ENCODE measurements at regions not wholly inside any gene's neighbourhood (a gene's known extent, or its start where the extent isn't known, plus 50 kb on each side); places are given as distances from the start of the nearest gene placed in this dataset.

- DNase-seq (ENCODE audit: low spot score): no peak
These were observed 834.5 kb upstream of the NECTIN3 start for GRCh38 chr3:110236976-110237610.

GRCh38 chr3:110243081-110243480 is 828.5 kb upstream of the NECTIN3 start:
- DNase-seq (ENCODE audit: low spot score): no peak

GRCh38 chr3:110246796-110247376 is 824.7 kb upstream of the NECTIN3 start:
- DNase-seq (ENCODE audit: low spot score): no peak

GRCh38 chr3:110248666-110249065 is 823.0 kb upstream of the NECTIN3 start:
- DNase-seq (ENCODE audit: low spot score): no peak

GRCh38 chr3:110253794-110254193 is 817.8 kb upstream of the NECTIN3 start:
- no peak for DNase-seq (ENCODE audit: low spot score)

- no peak for DNase-seq (ENCODE audit: low spot score)
These were observed 817.0 kb upstream of the NECTIN3 start for GRCh38 chr3:110254591-110254990.

GRCh38 chr3:110261141-110261540 is 810.5 kb upstream of the NECTIN3 start:
- no peak for DNase-seq (ENCODE audit: low spot score)

GRCh38 chr3:110262896-110263295 is 808.7 kb upstream of the NECTIN3 start:
- DNase-seq (ENCODE audit: low spot score): no peak

- no peak for DNase-seq (ENCODE audit: low spot score)
These were observed 806.3 kb upstream of the NECTIN3 start for GRCh38 chr3:110265302-110265701.

- no peak for DNase-seq (ENCODE audit: low spot score)
These were observed 804.2 kb upstream of the NECTIN3 start for GRCh38 chr3:110267304-110267845.

GRCh38 chr3:110272525-110272924 is 799.1 kb upstream of the NECTIN3 start:
- no peak for DNase-seq (ENCODE audit: low spot score)

- no peak for DNase-seq (ENCODE audit: low spot score)
These were observed 779.6 kb upstream of the NECTIN3 start for GRCh38 chr3:110291886-110292501.

GRCh38 chr3:110293660-110294059 is 778.0 kb upstream of the NECTIN3 start:
- no peak for DNase-seq (ENCODE audit: low spot score)

- DNase-seq (ENCODE audit: low spot score): peak; percentile 29
These were observed 774.7 kb upstream of the NECTIN3 start for GRCh38 chr3:110296885-110297284.

GRCh38 chr3:110301781-110302180 is 769.8 kb upstream of the NECTIN3 start:
- no peak for DNase-seq (ENCODE audit: low spot score)

GRCh38 chr3:110307065-110307809 is 764.4 kb upstream of the NECTIN3 start:
- peak; percentile 13 for DNase-seq (ENCODE audit: low spot score)

GRCh38 chr3:110311541-110311940 is 760.1 kb upstream of the NECTIN3 start:
- DNase-seq (ENCODE audit: low spot score): no peak

- peak; percentile 42 for DNase-seq (ENCODE audit: low spot score)
These were observed 757.0 kb upstream of the NECTIN3 start for GRCh38 chr3:110314512-110315114.

GRCh38 chr3:110318108-110318507 is 753.5 kb upstream of the NECTIN3 start:
- peak; percentile 11 for DNase-seq (ENCODE audit: low spot score)

- no peak for DNase-seq (ENCODE audit: low spot score)
These were observed 748.3 kb upstream of the NECTIN3 start for GRCh38 chr3:110323349-110323748.

GRCh38 chr3:110324171-110324705 is 747.4 kb upstream of the NECTIN3 start:
- DNase-seq (ENCODE audit: low spot score): no peak

- no peak for DNase-seq (ENCODE audit: low spot score)
These were observed 743.7 kb upstream of the NECTIN3 start for GRCh38 chr3:110327870-110328269.
